SIG-M5 (cell line): ENCODE measurements at regions not wholly inside any gene's neighbourhood (a gene's known extent, or its start where the extent isn't known, plus 50 kb on each side); places are given as distances from the start of the nearest gene placed in this dataset.
"Not testable (repeated sequence)": the region's sequence is repeated elsewhere in the genome, so short reads cannot be mapped to it uniquely, and the experiment has no call there.

Source experiments
- DNase-seq: peaks from one replicate; lab custom pipeline; 2025; lab: John Stamatoyannopoulos, UW

DNA sequence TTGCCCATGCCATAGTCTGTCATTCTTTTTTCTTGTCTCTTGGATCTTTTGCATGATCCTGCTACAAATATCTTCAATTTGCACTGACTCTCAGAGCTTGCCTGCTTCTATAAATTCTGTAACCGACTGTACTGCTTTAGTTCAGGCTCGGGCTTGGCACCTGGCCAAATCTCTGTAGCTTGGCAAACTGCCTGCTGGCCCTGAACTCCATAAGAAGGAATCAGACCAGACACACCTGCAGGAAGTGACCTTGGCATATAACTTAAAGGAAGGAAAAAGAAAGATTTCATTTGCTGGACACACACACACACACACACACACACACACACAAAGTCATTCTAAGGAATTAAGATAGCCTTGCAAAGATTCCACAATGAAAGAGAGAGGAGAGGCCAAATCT lies 291.2 kb upstream of the DDX18 start:
- no peak for DNase-seq

- no peak for DNase-seq
Observed at GRCh38 chr2:117523711-117524238, 290.7 kb upstream of the DDX18 start.

DNA sequence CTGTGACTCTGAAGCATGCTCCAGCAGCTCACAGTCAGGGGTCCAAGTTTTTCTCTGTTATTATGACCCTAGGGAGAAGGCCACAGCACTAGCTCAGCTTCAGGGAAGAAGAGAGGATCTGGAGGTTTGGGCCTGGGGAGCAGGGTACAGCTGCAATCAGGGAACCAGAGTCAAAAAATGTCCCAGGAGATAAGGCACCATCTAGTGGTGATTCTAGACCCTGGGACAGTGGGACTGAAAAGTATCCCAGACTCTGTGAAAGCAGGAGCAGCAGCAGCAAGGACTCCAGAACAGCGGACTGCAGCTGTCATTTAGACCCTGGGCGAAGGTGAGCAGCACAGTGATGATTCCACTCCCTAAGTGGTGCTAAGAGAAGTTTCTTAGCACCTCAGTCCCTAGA lies 278.4 kb upstream of the DDX18 start:
- DNase-seq: no peak

GRCh38 chr2:117537032-117537431 lies 277.5 kb upstream of the DDX18 start:
- no peak for DNase-seq

DNA sequence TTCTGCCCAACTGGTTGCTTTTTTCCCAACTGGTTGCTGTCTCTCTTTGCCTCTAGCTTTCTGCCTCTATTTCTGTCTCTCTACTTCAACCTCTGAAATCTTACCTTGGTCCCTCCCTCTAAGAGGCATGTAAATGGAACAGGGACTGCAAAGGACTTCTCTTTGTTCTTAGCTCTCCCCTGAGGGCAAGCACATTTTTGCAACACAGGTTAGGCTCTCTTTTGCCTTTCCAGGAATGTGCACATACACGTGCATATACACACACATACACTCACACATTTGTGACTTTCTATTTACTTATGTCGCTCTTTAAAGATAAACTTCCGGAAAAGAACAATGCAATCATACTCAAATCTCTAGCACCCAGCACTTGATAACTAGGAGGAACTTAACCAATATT lies 262.6 kb upstream of the DDX18 start:
- DNase-seq: no peak

- no peak for DNase-seq
Observed at GRCh38 chr2:117553448-117553847, 261.0 kb upstream of the DDX18 start.

DNA sequence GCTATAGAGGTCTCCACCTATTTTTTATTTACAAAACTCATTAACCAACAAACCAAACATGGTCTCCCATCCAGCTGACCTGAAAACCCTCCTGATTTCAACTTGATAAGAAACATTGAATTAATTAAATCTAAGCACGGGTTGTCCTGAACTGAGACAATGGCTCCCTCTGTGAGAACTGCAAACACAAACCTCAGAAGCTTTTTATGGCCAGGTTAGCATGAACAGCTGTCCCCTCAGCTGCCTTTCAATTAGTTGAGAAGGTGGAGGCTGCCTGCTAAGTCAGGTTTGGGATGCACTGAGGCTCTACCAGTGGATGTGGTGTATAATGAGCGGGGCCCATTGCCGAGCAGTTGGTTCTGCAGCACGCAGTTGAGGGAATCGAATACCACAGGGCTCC lies 258.5 kb upstream of the DDX18 start:
- DNase-seq: no peak

- DNase-seq: no peak
Observed at GRCh38 chr2:117557626-117558025, 256.9 kb upstream of the DDX18 start.

DNA sequence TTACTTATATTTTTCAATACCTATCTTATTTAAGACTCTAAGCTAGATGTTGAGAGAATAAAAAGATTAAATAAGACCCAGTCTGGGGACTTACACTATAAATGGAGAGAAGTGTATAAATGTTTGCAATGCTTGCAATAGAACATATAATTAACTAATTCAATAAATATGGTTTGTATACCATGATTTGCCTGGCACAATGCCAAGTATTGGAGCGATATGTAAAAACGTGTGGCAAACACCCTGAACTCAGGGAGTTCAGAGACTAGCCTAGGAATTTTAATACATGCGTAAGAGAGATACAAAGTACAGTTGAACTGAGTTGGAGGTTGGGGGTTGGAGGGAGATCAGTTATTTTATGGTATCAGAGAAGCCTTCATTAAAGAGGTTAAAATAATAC lies 251.8 kb upstream of the DDX18 start:
- DNase-seq: no peak

- DNase-seq: no peak
Observed at GRCh38 chr2:117571590-117572349, 242.7 kb upstream of the DDX18 start.

DNA sequence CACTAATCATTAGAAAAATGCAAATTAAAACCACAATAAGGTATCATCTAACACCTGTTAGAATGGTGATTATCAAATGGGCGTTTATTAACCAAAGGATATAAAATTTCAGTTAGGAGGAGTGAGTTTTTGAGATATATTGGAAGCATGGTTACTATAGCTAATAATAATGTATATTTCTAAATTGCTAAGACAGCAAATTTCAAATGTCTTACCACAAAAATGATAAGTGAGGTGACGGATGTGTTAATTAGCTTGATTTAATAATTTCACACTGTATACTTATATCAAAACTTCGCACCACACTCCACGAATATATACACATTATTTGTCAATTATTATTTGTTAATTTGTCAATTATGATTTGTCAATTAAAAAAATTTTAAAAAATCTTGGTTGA lies 227.2 kb upstream of the DDX18 start:
- no peak for DNase-seq

DNA sequence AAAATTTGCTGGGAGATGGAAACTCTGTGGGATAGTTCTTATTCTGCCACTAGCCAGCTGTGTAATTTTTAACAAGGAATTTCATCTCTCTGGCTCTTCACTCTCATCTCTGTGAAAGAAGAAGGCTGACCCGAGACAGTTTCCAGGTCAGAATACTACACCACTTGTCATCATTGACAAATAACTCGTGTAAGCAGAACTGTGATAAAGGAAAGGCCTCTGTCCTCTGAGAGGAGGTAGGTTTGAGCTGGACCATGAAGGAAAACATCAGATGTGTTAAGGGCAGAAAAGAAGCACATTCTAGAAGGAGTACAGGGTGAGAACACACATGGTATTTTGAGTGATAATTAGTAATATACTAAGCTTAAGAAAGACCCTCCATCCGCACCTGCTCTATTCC lies 211.4 kb upstream of the DDX18 start:
- DNase-seq: no peak

- no peak for DNase-seq
Observed at GRCh38 chr2:117603567-117603966, 210.9 kb upstream of the DDX18 start.

DNA sequence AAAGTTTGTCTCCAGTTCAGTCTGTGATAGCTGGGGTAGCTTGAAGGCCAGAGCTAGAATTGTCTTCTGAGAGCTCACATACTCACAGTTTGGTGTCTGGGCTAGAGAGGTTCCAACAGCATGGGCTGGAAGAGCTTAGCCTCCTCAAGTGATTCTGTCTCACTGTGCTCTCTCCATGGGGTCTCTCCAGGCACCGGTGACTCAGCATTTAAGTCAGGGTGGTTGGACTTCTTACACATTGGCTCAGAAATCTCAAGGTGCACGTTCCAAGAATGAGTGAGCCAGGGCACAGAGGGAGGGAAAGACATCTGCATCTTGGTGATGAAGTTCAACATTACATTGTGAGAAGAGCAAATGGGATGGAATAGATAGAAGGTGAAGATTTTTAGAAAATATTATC lies 207.3 kb upstream of the DDX18 start:
- DNase-seq: no peak

- DNase-seq: no peak
Observed at GRCh38 chr2:117613101-117613500, 201.4 kb upstream of the DDX18 start.

- no peak for DNase-seq
Observed at GRCh38 chr2:117614296-117614695, 200.2 kb upstream of the DDX18 start.

GRCh38 chr2:117614823-117615534 lies 199.5 kb upstream of the DDX18 start:
- no peak for DNase-seq

- no peak for DNase-seq
Observed at GRCh38 chr2:117618607-117619006, 195.9 kb upstream of the DDX18 start.

- DNase-seq: no peak
Observed at GRCh38 chr2:117621326-117621725, 193.2 kb upstream of the DDX18 start.

- not testable (repeated sequence) for DNase-seq
Observed at GRCh38 chr2:117623175-117623574, 191.3 kb upstream of the DDX18 start.

- no peak for DNase-seq
Observed at GRCh38 chr2:117631152-117631945, 183.1 kb upstream of the DDX18 start.

- no peak for DNase-seq
Observed at GRCh38 chr2:117635481-117635880, 179.0 kb upstream of the DDX18 start.

GRCh38 chr2:117639401-117639800 lies 175.1 kb upstream of the DDX18 start:
- no peak for DNase-seq
